Stimulated activated CD4-positive, alpha-beta T cell treated with anti-CD3 and anti-CD28 coated beads, Interleukin-2, amount 100 ng/mL, for 24 hours (primary cell): ENCODE measurements at regions not wholly inside any gene's neighbourhood (a gene's known extent, or its start where the extent isn't known, plus 50 kb on each side); places are given as distances from the start of the nearest gene placed in this dataset.
A peak's percentile ranks its signal among the peaks of the same experiment; 100 is the strongest.

ENCODE experiments used
- DNase-seq, 2 donors: peaks; one replicate each; pipeline ENCODE4 v3.0.0-alpha.2; 2020

DNA sequence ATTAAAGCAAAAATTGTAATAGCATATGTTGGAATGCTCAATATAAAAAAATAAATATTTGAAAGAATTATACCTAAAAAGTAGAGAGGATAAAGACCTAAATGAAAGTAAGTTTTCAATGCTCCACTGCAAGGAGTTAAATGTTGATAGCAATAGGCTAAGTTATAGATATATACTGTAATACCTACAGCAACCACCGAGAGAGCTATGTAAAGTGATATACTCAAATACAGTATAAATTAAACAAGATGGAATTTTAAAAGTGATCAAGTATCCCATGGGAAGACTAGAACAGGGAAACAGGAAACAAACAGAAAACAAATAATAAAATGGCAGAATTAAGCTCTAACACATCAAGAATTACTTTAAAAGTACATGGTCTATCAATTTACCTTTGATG, 73.9 kb downstream of the CASP3 start:
- no peak for DNase-seq

- no peak for DNase-seq
Measured at GRCh38 chr4:184574861-184575260, 74.4 kb downstream of the CASP3 start.

DNA sequence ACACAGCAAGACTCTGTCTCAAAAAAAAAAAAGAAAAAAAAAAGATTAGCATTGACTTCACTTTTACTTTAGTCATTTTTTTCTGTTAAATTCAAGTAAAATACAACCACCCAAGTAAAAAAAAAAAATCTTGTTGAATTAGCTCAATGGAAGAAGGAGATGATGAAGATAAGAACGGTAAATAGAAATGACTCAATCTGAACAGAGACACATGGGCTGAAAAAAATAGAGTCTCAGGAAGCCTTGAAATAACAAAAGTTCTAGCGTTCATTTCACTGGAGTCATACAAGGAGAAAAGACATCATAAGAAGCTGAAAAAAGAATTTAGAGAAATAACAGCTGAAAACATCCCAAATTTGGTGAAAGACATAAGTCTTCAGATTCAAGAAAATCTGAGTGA, 75.5 kb downstream of the CASP3 start:
- no peak for DNase-seq

DNA sequence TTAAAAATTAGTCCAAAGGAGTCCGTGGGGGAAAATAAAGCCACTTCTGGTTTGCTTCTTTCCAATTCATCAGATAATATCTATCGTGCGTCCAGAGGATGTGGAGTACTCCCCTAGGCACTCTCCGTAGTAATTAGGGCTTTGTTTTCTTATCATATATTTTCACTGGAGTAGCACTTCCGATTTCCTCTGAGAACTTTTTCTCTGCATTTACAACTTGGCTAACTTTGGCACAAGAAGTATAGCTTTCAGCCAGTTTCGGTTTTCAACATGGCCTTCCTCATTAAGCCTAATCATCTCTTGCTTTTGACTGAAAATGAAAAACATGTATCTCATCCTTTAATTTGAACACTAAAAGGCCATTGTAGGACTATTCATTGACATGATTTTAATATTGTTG, 80.5 kb downstream of the CASP3 start:
- DNase-seq = no peak

DNA sequence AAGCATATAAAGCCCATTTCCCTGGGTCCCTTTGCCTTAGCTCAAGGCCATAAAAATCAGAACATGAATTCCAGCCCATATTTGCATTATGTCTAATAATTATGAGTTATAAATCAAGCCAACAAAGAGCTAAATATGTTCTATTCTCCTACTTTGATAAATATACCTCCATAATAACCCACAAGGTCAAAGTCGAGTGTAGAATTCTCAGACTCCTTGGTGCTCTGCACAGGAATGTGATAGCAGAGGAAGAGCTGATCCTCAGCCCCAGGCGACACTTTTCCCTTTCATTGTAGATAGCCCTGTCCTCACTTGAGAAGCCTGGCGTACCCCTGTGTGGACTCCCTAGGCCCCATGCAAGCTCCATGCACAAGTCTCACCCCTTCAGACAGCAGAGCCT, 85.6 kb downstream of the CASP3 start:
- no peak for DNase-seq

GRCh38 chr4:184558996-184559395, 84.6 kb upstream of the IRF2 start:
- DNase-seq = no peak

DNA sequence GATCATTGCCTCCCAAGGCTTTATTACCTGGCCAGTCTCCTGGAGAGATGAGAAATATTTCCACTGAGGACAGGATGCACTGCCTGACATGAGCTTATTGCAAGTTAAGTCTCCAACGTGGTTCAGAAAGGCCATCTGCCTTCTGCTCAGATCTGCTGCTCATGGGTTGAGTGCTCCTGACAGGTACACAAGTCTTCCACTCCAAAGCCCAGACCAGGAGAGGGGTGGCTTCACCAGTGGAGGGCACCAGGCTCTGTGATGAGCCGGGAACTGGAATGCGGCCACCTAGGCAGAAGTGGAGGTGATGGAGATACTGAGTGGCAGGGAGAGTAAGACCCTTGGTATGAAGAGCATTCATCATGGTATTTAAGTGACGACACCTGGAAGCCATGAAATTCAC, 79.5 kb upstream of the IRF2 start:
- DNase-seq = no peak

DNA sequence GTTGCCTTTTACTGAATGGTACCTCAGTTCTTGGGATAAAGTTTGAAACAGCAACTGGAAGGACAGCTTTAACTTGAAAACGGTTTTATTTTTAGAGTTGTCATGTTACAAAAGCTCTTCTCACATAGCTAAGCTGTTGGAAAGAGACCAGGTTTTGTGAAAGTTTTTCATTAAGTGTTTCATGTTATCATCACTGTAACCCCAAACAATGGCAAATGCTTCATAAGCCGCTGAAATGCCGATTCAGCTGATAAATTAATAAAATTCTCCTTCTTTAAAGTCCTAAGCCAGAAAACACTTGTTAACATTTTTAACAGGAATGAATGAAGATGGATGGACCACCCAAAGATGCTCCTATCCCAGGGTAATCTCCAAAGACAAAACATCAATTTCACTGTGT, 76.1 kb upstream of the IRF2 start:
- no peak for DNase-seq

GRCh38 chr4:184548648-184549341, 74.4 kb upstream of the IRF2 start:
- no peak for DNase-seq

DNA sequence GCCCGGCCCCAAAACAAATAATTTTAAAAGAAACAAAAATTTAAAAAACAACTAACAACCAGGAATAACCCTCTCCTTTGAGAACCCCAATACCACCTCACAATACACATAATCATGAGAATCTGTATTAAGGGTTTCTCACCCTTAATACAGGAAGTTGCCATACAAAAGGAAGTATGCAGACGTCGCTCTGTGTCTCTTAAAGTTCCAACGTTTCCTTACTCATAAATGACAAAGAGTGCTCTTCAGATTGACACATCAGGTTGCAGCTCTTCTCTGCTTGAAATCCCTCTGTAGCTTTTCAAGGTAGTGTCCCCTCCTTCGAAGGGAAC, 73.9 kb upstream of the IRF2 start:
- DNase-seq = no peak

- DNase-seq = no peak
Measured at GRCh38 chr4:184544788-184545409, 70.5 kb upstream of the IRF2 start.

DNA sequence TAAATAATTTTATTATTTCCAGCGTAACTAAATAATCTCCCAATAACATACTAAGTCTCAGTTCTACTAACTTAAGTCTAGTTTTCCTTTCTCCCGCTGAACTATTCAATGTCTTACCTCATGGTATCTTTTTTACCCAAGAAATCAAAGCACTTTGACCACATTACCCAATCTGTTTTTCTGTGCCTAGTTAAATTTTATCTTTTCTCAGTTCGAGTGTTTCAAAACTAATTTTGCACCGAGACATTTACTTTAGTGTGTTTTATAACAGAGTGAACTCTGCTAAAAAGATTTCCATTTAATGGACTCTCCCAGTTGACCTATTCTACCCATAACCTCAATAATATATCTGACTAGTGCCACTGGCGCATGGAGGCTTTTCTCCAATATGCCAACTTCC, 67.6 kb upstream of the IRF2 start:
- DNase-seq = no peak

DNA sequence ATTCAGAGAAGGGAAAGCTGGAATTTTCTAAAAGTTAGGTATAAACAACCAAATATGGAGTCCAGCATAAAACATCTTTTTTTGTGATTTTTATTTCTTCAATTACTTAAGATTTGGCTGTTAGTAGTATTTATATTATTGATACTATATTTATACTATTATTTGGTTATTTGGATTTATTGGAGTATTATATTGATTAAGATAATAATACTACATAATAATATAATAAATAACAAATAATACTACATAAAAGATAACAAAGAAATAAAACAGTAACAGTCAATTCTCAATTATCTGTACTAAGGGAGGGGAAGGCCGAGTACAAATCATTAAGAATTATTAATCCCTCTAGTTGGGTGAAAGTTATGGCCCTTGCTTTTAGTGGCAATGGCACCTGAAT, 66.0 kb upstream of the IRF2 start:
- no peak for DNase-seq

- DNase-seq = peak; percentile 55 to 65
Measured at GRCh38 chr4:184538023-184538599, 63.8 kb upstream of the IRF2 start.

DNA sequence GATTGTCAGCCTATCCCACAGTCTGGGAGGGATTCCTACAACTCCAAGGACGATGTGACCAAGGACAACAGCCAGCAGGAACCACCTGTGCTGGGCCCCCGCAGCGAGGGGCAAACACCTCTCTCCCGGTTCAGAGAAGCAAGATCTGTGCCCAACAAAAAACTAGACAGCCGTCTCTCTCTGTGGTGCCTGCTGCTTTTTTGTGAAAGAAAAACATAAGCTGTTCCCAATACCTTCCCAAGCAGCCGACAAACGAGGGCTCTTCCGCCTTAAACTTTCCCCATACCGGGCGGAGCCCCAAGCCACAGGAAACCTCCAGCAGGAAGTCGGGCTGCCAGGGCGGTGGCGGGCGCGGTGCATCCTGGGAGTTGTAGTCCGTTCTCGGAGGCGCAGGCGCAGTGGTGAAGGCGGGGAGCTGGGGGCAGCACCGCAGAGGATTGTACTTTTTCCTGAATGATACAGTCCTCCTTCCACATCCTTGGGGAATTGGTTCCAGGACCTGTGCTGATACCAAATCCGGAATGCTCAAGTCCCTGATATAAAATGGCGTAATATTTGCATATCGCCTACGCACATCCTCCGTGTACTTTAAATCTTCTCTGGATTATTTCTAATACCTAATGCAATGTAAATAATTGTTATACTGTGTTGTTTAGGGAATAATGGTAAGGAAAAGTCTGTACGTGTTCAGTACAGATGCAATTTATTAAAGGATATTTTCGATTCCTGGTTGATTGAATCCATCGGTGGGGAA, 63.1 kb upstream of the IRF2 start:
- peak; percentile 93 to 94 for DNase-seq

DNA sequence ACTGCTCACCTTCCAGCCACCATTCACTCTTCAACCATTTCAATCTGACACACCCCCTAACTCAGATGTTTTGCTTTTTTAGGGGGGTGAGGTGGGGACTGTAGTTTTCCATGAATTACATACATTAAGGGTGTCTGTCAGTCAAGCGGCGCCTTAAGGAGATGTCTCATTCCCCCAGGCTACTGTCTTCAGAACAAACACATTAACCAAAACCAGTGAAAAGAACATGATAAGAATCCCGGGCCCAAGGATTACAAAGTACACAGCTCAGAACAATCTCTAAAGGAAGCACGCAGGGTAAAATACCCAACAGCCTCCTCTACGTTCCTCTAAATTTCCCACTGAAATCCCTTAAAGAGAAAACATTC, 62.5 kb upstream of the IRF2 start:
- DNase-seq = no peak

GRCh38 chr4:184536065-184536880, 61.9 kb upstream of the IRF2 start:
- DNase-seq = peak in 1 of 2 donors; percentile 17

GRCh38 chr4:184534511-184535391, 60.4 kb upstream of the IRF2 start:
- no peak for DNase-seq

- DNase-seq = no peak
Measured at GRCh38 chr4:184533908-184534307, 59.6 kb upstream of the IRF2 start.

DNA sequence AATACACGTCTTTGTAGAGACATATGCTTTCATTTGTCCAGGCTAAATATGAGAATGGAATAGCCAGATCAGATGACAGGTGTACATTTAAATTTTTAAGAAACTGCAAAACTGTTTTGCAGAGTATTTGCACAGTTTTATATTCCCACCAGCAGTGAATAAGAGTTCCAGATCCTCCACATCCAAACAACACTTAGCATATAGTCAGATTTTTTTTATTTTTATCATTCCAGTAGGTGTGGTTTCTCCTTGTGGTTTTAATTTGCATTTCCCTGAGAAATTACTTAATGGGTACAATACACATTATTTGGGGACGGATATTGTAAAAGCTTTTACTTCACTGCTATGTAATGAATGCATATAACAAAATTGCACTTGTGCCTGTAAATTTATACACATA, 56.7 kb upstream of the IRF2 start:
- no peak for DNase-seq

- no peak for DNase-seq
Measured at GRCh38 chr4:184529283-184529682, 54.9 kb upstream of the IRF2 start.

DNA sequence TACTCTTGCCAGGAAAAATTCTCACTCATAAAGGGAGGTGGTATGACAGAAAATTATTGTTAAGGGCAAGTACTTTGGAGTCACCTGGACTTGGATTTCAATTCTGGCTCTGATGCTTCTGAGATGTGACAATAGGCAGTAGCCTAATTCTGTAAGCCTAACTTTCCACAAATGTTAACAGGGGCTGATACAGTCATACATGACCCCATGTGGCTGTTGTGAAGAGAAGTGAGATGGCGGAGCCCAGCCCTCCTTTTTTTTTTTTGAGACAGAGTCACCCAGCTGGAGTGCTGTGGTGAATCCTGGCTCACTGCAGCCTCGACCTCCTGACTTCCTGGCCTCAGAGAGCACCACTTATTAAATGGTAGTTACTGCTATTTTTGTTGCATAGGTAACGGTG, 54.4 kb upstream of the IRF2 start:
- no peak for DNase-seq
